ENCODE measurements at regions not wholly inside any gene's neighbourhood (a gene's known extent, or its start where the extent isn't known, plus 50 kb on each side); places are given as distances from the start of the nearest gene placed in this dataset.
A peak's percentile ranks its signal among the peaks of the same experiment; 100 is the strongest.
"Not testable (repeated sequence)": the region's sequence is repeated elsewhere in the genome, so short reads cannot be mapped to it uniquely, and the experiment has no call there.

GRCh38 chr6:128731249-128732165 lies 151.4 kb upstream of the LAMA2 start:
- peak; percentile 66 for DNase-seq

GRCh38 chr6:128727500-128727899 lies 155.4 kb upstream of the LAMA2 start:
- no peak for DNase-seq

GRCh38 chr6:128725271-128726233 lies 157.4 kb upstream of the LAMA2 start:
- DNase-seq, result peak; percentile 51

GRCh38 chr6:128724738-128725137 lies 158.2 kb upstream of the LAMA2 start:
- no peak for DNase-seq

GRCh38 chr6:128723667-128724066 lies 159.3 kb upstream of the LAMA2 start:
- DNase-seq, result peak; percentile 25

GRCh38 chr6:128720891-128721290 lies 162.0 kb upstream of the LAMA2 start:
- no peak for DNase-seq

- no peak for DNase-seq
Observed at GRCh38 chr6:128719786-128720185, 163.2 kb upstream of the LAMA2 start.

GRCh38 chr6:128713461-128713860 lies 169.5 kb upstream of the LAMA2 start:
- DNase-seq, result peak; percentile 50

GRCh38 chr6:128712898-128713297 lies 170.0 kb upstream of the LAMA2 start:
- DNase-seq, result no peak

GRCh38 chr6:128711149-128711548 lies 171.8 kb upstream of the LAMA2 start:
- no peak for DNase-seq

GRCh38 chr6:128710315-128710714 lies 172.6 kb upstream of the LAMA2 start:
- DNase-seq, result no peak

- no peak for DNase-seq
Observed at GRCh38 chr6:128704601-128705000, 178.3 kb upstream of the LAMA2 start.

GRCh38 chr6:128703794-128704193 lies 179.1 kb upstream of the LAMA2 start:
- DNase-seq, result not testable (repeated sequence)

- DNase-seq, result no peak
Observed at GRCh38 chr6:128696691-128697689, 176.6 kb upstream of the PTPRK start.

- no peak for DNase-seq
Observed at GRCh38 chr6:128694303-128695009, 174.1 kb upstream of the PTPRK start.

GRCh38 chr6:128690063-128690462 lies 169.7 kb upstream of the PTPRK start:
- no peak for DNase-seq

GRCh38 chr6:128686084-128686483 lies 165.7 kb upstream of the PTPRK start:
- DNase-seq, result no peak

GRCh38 chr6:128676456-128676855 lies 156.1 kb upstream of the PTPRK start:
- no peak for DNase-seq

- no peak for DNase-seq
Observed at GRCh38 chr6:128672023-128672422, 151.6 kb upstream of the PTPRK start.

- DNase-seq, result no peak
Observed at GRCh38 chr6:128667339-128667858, 147.0 kb upstream of the PTPRK start.

- DNase-seq, result no peak
Observed at GRCh38 chr6:128666405-128666804, 146.0 kb upstream of the PTPRK start.

All from kidney glomerular epithelial cell (primary cell).